ENCODE measurements at regions not wholly inside any gene's neighbourhood (a gene's known extent, or its start where the extent isn't known, plus 50 kb on each side); places are given as distances from the start of the nearest gene placed in this dataset.

- H3K36me3 Mint-ChIP-seq (ENCODE audit: low read depth) = no peaks in the 10 kb centered on the region
- DNase-seq (ENCODE audit: low spot score) = no peak
- peaks cover 3% of the 10 kb centered on the region for H3K9me3 Mint-ChIP-seq (ENCODE audit: low read depth)
- H3K4me3 Mint-ChIP-seq (ENCODE audit: unreplicated experiment) = no peak overlapping the region
- no peak overlapping the region for H3K27ac Mint-ChIP-seq (ENCODE audit: unreplicated experiment)
- peaks cover 11% of the 10 kb centered on the region for H3K27me3 Mint-ChIP-seq (ENCODE audit: low read depth)
- peaks cover 12% of the 10 kb centered on the region for H3K4me1 Mint-ChIP-seq (ENCODE audit: low read depth)
- TF ChIP-seq, protein P1, sequence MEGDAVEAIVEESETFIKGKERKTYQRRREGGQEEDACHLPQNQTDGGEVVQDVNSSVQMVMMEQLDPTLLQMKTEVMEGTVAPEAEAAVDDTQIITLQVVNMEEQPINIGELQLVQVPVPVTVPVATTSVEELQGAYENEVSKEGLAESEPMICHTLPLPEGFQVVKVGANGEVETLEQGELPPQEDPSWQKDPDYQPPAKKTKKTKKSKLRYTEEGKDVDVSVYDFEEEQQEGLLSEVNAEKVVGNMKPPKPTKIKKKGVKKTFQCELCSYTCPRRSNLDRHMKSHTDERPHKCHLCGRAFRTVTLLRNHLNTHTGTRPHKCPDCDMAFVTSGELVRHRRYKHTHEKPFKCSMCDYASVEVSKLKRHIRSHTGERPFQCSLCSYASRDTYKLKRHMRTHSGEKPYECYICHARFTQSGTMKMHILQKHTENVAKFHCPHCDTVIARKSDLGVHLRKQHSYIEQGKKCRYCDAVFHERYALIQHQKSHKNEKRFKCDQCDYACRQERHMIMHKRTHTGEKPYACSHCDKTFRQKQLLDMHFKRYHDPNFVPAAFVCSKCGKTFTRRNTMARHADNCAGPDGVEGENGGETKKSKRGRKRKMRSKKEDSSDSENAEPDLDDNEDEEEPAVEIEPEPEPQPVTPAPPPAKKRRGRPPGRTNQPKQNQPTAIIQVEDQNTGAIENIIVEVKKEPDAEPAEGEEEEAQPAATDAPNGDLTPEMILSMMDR (IDR thresholded peaks at IDR 0.05) = no peak
Measured at GRCh38 chr2:56807861-56808260, 624.1 kb downstream of the CCDC85A start.

DNA sequence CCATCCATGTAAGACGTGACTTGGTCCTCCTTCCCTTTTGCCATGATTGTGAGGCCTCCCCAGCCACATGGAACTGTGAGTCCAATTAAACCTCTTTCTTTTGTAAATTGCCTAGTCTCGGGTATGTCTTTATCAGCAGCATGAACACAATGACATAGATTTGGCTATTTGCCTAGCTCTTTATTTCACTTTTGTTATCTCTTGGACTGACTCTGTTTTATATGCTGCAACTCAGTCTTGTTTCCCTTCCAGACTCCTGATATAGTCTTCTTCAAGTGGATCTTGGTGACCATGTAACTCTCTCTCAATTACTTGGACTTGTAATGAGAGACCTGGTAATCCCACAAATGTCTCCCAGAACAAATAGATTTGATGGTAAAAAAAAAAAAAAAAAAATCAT, 627.6 kb downstream of the CCDC85A start:
- DNase-seq (ENCODE audit: low spot score) = no peak
- TF ChIP-seq, protein P1 (IDR thresholded peaks at IDR 0.05) = no peak
- Mint-ChIP-seq H3K9me3 (ENCODE audit: low read depth) (peaks cover 3% of the 10 kb centered on the region), H3K36me3 (ENCODE audit: low read depth) (no peaks in the 10 kb centered on the region), H3K4me3 (ENCODE audit: unreplicated experiment) (no peak overlapping the region), H3K27me3 (ENCODE audit: low read depth) (peaks cover 5% of the 10 kb centered on the region), H3K4me1 (ENCODE audit: low read depth) (peaks cover 12% of the 10 kb centered on the region), H3K27ac (ENCODE audit: unreplicated experiment) (no peak overlapping the region)

GRCh38 chr2:56812432-56812831, 628.6 kb downstream of the CCDC85A start:
- DNase-seq (ENCODE audit: low spot score) = no peak
- H3K36me3 Mint-ChIP-seq (ENCODE audit: low read depth) = no peaks in the 10 kb centered on the region
- H3K4me1 Mint-ChIP-seq (ENCODE audit: low read depth) = peaks cover 12% of the 10 kb centered on the region
- peaks cover 5% of the 10 kb centered on the region for H3K27me3 Mint-ChIP-seq (ENCODE audit: low read depth)
- H3K4me3 Mint-ChIP-seq (ENCODE audit: unreplicated experiment) = no peak overlapping the region
- H3K27ac Mint-ChIP-seq (ENCODE audit: unreplicated experiment) = no peak overlapping the region
- TF ChIP-seq, protein P1 (IDR thresholded peaks at IDR 0.05) = no peak
- peaks cover 3% of the 10 kb centered on the region for H3K9me3 Mint-ChIP-seq (ENCODE audit: low read depth)

- peaks cover 2% of the 10 kb centered on the region for H3K36me3 Mint-ChIP-seq (ENCODE audit: low read depth)
- no peak for DNase-seq (ENCODE audit: low spot score)
- H3K27me3 Mint-ChIP-seq (ENCODE audit: low read depth) = peaks cover 4% of the 10 kb centered on the region
- H3K4me1 Mint-ChIP-seq (ENCODE audit: low read depth) = peaks cover 12% of the 10 kb centered on the region
- peaks cover 3% of the 10 kb centered on the region for H3K9me3 Mint-ChIP-seq (ENCODE audit: low read depth)
- H3K27ac Mint-ChIP-seq (ENCODE audit: unreplicated experiment) = no peak overlapping the region
- TF ChIP-seq, protein P1 (IDR thresholded peaks at IDR 0.05) = no peak
- H3K4me3 Mint-ChIP-seq (ENCODE audit: unreplicated experiment) = no peak overlapping the region
Measured at GRCh38 chr2:56813490-56813889, 629.7 kb downstream of the CCDC85A start.

- TF ChIP-seq, protein P1 (IDR thresholded peaks at IDR 0.05) = no peak
- peaks cover 10% of the 10 kb centered on the region for H3K4me1 Mint-ChIP-seq (ENCODE audit: low read depth)
- H3K27me3 Mint-ChIP-seq (ENCODE audit: low read depth) = peaks cover 2% of the 10 kb centered on the region
- peaks cover 2% of the 10 kb centered on the region for H3K36me3 Mint-ChIP-seq (ENCODE audit: low read depth)
- H3K4me3 Mint-ChIP-seq (ENCODE audit: unreplicated experiment) = no peak overlapping the region
- no peak for DNase-seq (ENCODE audit: low spot score)
- no peak overlapping the region for H3K27ac Mint-ChIP-seq (ENCODE audit: unreplicated experiment)
- H3K9me3 Mint-ChIP-seq (ENCODE audit: low read depth) = peaks cover 13% of the 10 kb centered on the region
Measured at GRCh38 chr2:56816666-56817065, 632.9 kb downstream of the CCDC85A start.
